HUES64 (cell line): ENCODE measurements at regions not wholly inside any gene's neighbourhood (a gene's known extent, or its start where the extent isn't known, plus 50 kb on each side); places are given as distances from the start of the nearest gene placed in this dataset.

Experiments used
- H3K27ac ChIP-seq: 2 replicates; pipeline ENCODE4 v1.7.0; 2013; ENCODE audit warnings: low read depth, low read length, inconsistent platforms
- H3K27me3 ChIP-seq: 2 replicates; pipeline ENCODE4 v1.6.1; 2013; ENCODE audit warnings: mild to moderate bottlenecking, low read length; ENCODE audit not compliant: insufficient read depth
- H3K36me3 ChIP-seq: 2 replicates; pipeline ENCODE4 v1.6.1; 2013; ENCODE audit warnings: mild to moderate bottlenecking, low read length; ENCODE audit not compliant: insufficient read depth
- H3K4me1 ChIP-seq: 2 replicates; pipeline ENCODE4 v1.6.1; 2013; ENCODE audit warnings: mild to moderate bottlenecking, low read length, moderate library complexity; ENCODE audit not compliant: insufficient read depth
- H3K4me3 ChIP-seq: 2 replicates; pipeline ENCODE4 v1.5.1; 2013; ENCODE audit warnings: mild to moderate bottlenecking, low read length, moderate library complexity
- H3K9ac ChIP-seq: 2 replicates; pipeline ENCODE4 v1.6.1; 2013; ENCODE audit warnings: mild to moderate bottlenecking, low read depth, low read length
- H3K9me3 ChIP-seq: 2 replicates; pipeline ENCODE4 v1.6.1; 2013; ENCODE audit warnings: low read depth, low read length; ENCODE audit not compliant: insufficient read depth
- WGBS: fragments of 150-250, 120-280 bp; methylation state at CpG from one replicate; pipeline ENCODE4 v1.1.7; 2013; ENCODE audit warnings: missing lambda C conversion rate; 5-methylcytosine and 5-hydroxymethylcytosine counted together

- no peak overlapping the region for H3K27ac ChIP-seq
- WGBS: 93% methylated on average over 8 of the region's 12 CpGs
- peaks cover 14% of the 10 kb centered on the region for H3K4me1 ChIP-seq
- no peaks in the 10 kb centered on the region for H3K36me3 ChIP-seq
- H3K27me3 ChIP-seq: no peaks in the 10 kb centered on the region
- H3K9me3 ChIP-seq: no peaks in the 10 kb centered on the region
- H3K9ac ChIP-seq: no peak overlapping the region
- no peak overlapping the region for H3K4me3 ChIP-seq
These were observed 627.3 kb upstream of the KIRREL3 start for GRCh38 chr11:127627629-127628457.

GRCh38 chr11:127627204-127627603, 626.6 kb upstream of the KIRREL3 start:
- peaks cover 7% of the 10 kb centered on the region for H3K4me1 ChIP-seq
- H3K27ac ChIP-seq: no peak overlapping the region
- no peaks in the 10 kb centered on the region for H3K9me3 ChIP-seq
- WGBS: 100% methylated on average over 1 of the region's 1 CpG
- no peak overlapping the region for H3K9ac ChIP-seq
- no peak overlapping the region for H3K4me3 ChIP-seq
- no peaks in the 10 kb centered on the region for H3K27me3 ChIP-seq
- no peaks in the 10 kb centered on the region for H3K36me3 ChIP-seq

GRCh38 chr11:127625402-127625801, 624.8 kb upstream of the KIRREL3 start:
- Histone ChIP-seq H3K9me3 (no peaks in the 10 kb centered on the region), H3K27me3 (no peaks in the 10 kb centered on the region), H3K4me1 (peaks cover 2% of the 10 kb centered on the region; the same call in 1 of the 2 replicates), H3K4me3 (no peak overlapping the region), H3K9ac (no peak overlapping the region), H3K27ac (no peak overlapping the region), H3K36me3 (no peaks in the 10 kb centered on the region)
- 88% methylated on average over 3 of the region's 3 CpGs for WGBS

GRCh38 chr11:127624306-127624856, 623.8 kb upstream of the KIRREL3 start:
- Histone ChIP-seq H3K27me3 (no peaks in the 10 kb centered on the region), H3K27ac (no peak overlapping the region), H3K4me3 (no peak overlapping the region), H3K9me3 (no peaks in the 10 kb centered on the region), H3K9ac (no peak overlapping the region), H3K36me3 (no peaks in the 10 kb centered on the region), H3K4me1 (peaks cover 2% of the 10 kb centered on the region; the same call in 1 of the 2 replicates)
- WGBS: 94% methylated on average over 10 of the region's 10 CpGs

- H3K27me3 ChIP-seq: no peaks in the 10 kb centered on the region
- no peak overlapping the region for H3K4me3 ChIP-seq
- no peaks in the 10 kb centered on the region for H3K9me3 ChIP-seq
- no peak overlapping the region for H3K27ac ChIP-seq
- no peaks in the 10 kb centered on the region for H3K36me3 ChIP-seq
- H3K4me1 ChIP-seq: no peaks in the 10 kb centered on the region
- no peak overlapping the region for H3K9ac ChIP-seq
These were observed 622.1 kb upstream of the KIRREL3 start for GRCh38 chr11:127622686-127623085.

- WGBS: 97% methylated on average over 3 of the region's 4 CpGs
- Histone ChIP-seq H3K27me3 (no peaks in the 10 kb centered on the region), H3K36me3 (no peaks in the 10 kb centered on the region), H3K4me3 (no peak overlapping the region), H3K4me1 (no peaks in the 10 kb centered on the region), H3K9me3 (no peaks in the 10 kb centered on the region), H3K9ac (no peak overlapping the region), H3K27ac (no peak overlapping the region)
These were observed 620.1 kb upstream of the KIRREL3 start for GRCh38 chr11:127620671-127621070.

- H3K4me1 ChIP-seq: no peaks in the 10 kb centered on the region
- H3K9ac ChIP-seq: no peak overlapping the region
- WGBS: 99% methylated on average over 5 of the region's 5 CpGs
- H3K4me3 ChIP-seq: no peak overlapping the region
- no peaks in the 10 kb centered on the region for H3K36me3 ChIP-seq
- no peaks in the 10 kb centered on the region for H3K27me3 ChIP-seq
- H3K27ac ChIP-seq: no peak overlapping the region
- H3K9me3 ChIP-seq: no peaks in the 10 kb centered on the region
These were observed 619.4 kb upstream of the KIRREL3 start for GRCh38 chr11:127619946-127620345.

- 95% methylated on average over 1 of the region's 1 CpG for WGBS
These were observed 618.2 kb upstream of the KIRREL3 start for GRCh38 chr11:127618721-127619120.

GRCh38 chr11:127616158-127616557, 615.6 kb upstream of the KIRREL3 start:
- H3K36me3 ChIP-seq: no peaks in the 10 kb centered on the region

More at GRCh38 chr11:127618721-127619120, 618.2 kb upstream of the KIRREL3 start:
- Histone ChIP-seq H3K9me3 (no peaks in the 10 kb centered on the region), H3K9ac (no peak overlapping the region), H3K4me1 (no peaks in the 10 kb centered on the region), H3K4me3 (no peak overlapping the region), H3K36me3 (no peaks in the 10 kb centered on the region), H3K27ac (no peak overlapping the region), H3K27me3 (no peaks in the 10 kb centered on the region)

GRCh38 chr11:127612607-127613006, 612.0 kb upstream of the KIRREL3 start:
- H3K36me3 ChIP-seq: no peaks in the 10 kb centered on the region

More at GRCh38 chr11:127616158-127616557, 615.6 kb upstream of the KIRREL3 start:
- H3K27ac ChIP-seq: no peak overlapping the region
- H3K9me3 ChIP-seq: no peaks in the 10 kb centered on the region
- no peak overlapping the region for H3K9ac ChIP-seq
- H3K4me3 ChIP-seq: no peak overlapping the region
- H3K4me1 ChIP-seq: peaks cover 12% of the 10 kb centered on the region
- WGBS: 92% methylated on average over 8 of the region's 8 CpGs
- H3K27me3 ChIP-seq: no peaks in the 10 kb centered on the region

GRCh38 chr11:127609025-127609773, 608.6 kb upstream of the KIRREL3 start:
- WGBS: 93% methylated on average over 3 of the region's 4 CpGs
- no peak overlapping the region for H3K4me3 ChIP-seq
- no peaks in the 10 kb centered on the region for H3K27me3 ChIP-seq
- peaks cover 15% of the 10 kb centered on the region for H3K4me1 ChIP-seq
- H3K27ac ChIP-seq: no peak overlapping the region
- H3K9me3 ChIP-seq: no peaks in the 10 kb centered on the region
- no peaks in the 10 kb centered on the region for H3K36me3 ChIP-seq
- H3K9ac ChIP-seq: no peak overlapping the region

More at GRCh38 chr11:127612607-127613006, 612.0 kb upstream of the KIRREL3 start:
- no peaks in the 10 kb centered on the region for H3K9me3 ChIP-seq
- WGBS: 88% methylated on average over 1 of the region's 2 CpGs
- peaks cover 15% of the 10 kb centered on the region for H3K4me1 ChIP-seq
- H3K4me3 ChIP-seq: no peak overlapping the region
- H3K27me3 ChIP-seq: no peaks in the 10 kb centered on the region
- no peak overlapping the region for H3K9ac ChIP-seq
- no peak overlapping the region for H3K27ac ChIP-seq
